ENCODE measurements at regions not wholly inside any gene's neighbourhood (a gene's known extent, or its start where the extent isn't known, plus 50 kb on each side); places are given as distances from the start of the nearest gene placed in this dataset.

DNA sequence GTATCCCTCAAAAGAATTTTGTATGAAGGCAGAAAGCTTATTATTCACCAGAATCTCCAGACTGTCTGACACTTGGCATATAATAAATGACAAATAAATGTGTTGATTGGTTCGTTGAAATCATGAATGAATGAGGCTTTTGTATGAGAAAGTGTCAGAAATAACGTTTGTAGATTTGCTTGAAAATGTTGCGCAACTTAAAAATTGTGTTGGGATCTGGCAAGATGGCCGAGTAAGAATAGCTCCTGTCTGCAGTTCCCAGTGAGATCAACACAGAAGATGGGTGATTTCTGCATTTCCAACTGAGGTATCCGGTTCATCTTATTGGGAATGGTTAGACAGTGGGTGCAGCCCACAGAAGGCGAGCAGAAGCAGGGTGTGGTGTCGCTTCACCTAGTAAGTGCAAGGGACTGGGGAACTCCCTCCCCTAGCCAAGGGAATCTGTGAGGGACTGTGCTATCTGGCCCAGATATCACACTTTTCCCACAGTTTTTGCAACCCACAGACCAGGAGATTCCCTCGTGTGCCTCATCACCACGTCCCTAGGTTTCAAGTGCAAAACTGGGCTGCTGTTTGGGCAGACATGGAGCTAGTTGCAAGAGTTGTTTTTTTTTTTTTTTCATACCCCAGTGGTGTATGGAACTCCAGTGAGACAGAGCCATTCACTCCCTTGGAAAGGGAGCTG lies 759.0 kb downstream of the LTN1 start:
- DNase-seq (ENCODE audit: low read depth): no peak

DNA sequence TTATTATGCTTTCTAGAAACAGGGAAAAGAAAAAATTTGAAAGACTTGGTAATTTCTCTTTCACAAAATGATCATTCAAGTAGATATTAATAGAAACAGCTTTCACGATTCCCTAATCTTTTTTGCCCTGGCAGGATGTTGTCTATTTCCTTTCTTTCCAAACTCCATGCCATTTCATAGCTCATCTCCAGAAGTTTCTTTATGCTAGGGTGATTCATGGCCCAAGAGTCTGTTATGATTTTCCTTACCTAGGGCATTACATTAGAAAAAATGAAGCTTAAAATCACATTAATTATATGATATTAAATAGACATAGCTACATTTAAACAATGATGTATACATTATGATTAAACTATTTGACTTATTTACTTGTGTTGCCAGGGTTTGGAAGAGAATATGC lies 762.1 kb downstream of the LTN1 start:
- DNase-seq (ENCODE audit: low read depth): no peak

DNA sequence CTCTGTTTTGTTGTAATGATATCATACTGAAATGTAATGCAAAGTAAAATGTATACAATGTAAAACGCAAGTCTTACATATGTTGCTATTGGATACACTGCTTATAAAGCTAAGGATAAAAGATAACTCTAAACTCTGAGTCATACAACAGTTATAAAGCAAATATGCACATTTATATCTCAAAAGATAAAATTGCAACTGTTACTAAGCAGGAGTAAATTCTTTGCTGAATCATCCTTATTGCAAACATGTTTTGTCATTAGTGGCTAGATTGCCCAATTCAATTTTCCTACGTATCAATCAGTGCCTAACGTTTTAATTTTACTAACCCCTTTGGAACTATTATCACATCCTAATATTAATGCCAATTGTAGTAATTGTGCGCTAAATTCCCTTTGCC lies 762.9 kb downstream of the LTN1 start:
- DNase-seq (ENCODE audit: low read depth): no peak

DNA sequence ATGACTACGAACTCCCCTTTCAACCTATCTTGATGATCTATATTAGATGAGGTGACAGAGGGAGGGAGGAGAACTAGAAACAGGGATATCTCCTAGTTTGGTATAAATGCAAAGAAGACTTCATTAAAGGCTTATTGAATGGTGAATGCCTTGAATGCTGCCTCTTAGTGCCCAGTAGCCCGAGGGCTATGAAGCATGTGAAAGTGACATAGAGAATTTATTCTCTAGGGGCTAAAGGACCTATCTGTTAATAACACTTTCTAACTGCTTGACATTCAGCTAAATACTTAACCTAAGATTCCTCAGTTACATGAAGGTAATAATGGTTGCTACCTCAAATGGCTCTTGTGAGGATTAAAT lies 764.1 kb downstream of the LTN1 start:
- no peak for DNase-seq (ENCODE audit: low read depth)

DNA sequence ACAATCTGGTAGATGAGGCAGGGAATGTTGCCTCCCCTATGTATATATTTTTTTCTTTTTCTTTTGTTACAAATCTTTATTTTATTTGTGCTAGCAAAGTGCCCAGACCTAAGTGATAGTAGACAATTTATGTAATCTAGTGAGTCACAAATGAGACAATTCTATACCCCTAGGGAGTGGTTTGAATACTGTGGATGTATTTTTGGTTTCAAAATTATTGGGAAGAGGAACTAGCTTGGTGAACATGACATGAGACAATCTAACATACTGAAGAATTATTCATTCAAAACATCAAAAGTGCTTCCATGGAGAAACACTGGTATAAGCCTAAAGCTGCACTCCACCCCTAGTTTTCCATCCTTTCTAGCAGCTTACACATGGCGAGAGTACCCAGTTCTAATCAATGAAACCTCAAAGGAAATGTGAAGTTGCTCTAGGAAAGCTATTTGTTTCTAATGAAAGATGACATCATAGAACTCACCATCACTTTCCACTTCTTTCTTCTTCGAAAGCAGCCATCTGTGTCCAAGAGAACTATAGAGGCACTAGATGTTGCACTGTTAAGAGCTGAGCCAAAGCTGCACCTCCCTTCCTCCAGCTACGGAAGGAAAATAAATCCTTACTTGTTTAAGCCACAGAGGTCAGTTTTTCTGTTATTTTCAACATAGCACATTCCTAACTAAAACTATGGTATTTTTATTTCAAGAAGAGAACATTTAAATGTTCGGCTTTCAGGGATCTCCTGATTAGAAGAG lies 764.6 kb downstream of the LTN1 start:
- DNase-seq (ENCODE audit: low read depth): no peak

DNA sequence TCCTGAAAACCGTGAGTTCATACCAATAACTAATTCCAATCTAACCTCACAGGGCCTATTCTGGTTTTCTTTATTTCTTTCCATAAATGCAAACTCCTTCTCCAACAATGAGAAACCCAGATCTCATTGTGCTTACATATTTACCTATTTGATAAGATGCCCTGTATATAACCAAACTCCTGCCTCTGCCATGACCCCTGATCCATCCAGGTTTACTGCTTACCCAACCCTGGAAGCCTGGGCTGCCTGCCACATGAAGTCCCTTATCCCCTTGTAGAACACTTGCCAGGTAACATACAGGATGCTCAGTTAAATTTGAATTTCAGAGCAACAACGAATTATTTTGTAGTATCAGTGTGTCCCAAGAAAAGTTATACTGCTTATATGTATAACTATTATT lies 766.1 kb downstream of the LTN1 start:
- DNase-seq (ENCODE audit: low read depth): no peak

DNA sequence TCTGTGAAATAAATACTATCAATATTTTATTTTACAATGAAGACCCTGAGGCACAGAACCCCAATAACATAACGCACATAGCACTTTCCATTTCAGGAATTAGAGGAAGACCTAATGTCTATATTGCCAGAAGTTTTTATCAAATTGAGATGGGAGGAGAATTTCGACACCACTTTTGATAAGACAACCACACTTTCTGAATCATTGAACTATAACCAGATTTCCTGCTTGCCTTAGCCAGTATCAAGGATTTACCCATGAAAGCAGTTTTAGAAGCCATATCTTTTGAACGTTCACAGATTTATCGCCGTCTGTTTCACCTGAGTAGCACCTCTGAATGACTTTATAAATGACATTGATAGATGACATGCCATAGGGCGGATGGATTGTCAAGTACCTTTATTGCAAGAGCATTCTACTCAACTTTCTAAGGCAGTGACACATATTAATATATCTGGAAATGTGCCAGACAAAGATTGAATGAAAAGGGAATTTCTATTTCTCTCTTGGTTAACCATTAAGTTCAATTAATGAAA lies 768.4 kb downstream of the LTN1 start:
- no peak for DNase-seq (ENCODE audit: low read depth)

DNA sequence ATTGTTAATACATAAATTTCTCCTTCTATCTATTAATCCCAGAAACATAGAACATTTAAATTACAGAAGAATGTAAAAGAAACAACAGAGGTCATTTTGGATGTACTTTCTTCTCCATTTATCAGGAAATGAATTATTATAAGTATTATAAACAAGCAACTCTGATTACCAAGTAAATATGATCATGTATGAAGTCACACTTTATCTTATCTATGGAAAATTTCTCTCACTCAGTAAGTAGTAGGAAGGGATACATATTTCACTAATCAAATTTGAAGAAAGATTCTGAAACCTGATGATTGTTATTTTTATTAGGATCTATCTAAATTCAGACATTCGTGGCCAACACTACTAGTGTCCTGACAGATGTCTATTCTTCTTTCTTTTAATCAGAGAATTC lies 770.7 kb downstream of the LTN1 start:
- no peak for DNase-seq (ENCODE audit: low read depth)

DNA sequence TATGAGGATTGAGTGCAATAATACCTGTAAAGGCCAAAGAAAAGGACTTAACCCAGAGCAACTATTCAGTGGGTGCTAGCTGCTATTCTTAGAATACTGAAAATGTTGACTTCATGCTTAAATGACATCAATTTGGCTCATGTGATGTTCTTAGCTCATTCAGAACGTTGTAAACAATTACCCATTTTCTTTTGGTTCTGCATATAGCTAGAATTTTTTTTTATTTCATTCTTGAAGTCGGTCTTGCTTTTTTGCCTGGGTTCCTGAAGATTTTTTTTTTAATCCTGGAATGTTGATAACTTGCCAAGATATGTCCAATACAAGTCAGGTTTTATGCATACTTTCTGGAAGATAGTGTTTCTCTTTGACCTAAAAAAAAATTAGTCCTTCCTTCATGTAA lies 772.0 kb downstream of the LTN1 start:
- no peak for DNase-seq (ENCODE audit: low read depth)

DNA sequence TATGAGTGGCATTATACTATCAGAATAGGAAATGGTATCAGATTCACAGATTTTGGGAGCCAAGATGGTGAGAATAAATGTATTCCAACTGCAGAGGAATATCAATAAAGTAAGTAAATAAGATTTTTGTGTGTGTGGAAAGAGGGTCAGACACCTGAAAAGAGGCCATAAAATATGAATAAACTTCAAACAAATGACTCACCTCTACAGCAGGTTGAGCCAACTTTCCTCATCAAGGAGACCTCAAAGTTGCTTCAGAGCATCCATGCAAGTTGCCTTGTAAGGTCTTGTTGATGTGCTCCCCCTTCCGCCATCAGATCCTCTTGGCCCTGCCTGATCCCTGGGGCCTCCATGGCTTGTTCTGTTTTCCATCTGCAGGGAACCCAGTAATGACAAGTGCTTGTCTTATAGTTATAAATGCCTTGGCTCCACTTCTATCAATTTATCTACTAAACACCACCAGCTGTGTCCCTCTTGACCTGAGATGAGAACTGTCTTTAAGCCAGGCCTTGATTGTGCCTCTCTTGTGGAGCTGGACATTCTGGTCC lies 775.6 kb downstream of the LTN1 start:
- no peak for DNase-seq (ENCODE audit: low read depth)

DNA sequence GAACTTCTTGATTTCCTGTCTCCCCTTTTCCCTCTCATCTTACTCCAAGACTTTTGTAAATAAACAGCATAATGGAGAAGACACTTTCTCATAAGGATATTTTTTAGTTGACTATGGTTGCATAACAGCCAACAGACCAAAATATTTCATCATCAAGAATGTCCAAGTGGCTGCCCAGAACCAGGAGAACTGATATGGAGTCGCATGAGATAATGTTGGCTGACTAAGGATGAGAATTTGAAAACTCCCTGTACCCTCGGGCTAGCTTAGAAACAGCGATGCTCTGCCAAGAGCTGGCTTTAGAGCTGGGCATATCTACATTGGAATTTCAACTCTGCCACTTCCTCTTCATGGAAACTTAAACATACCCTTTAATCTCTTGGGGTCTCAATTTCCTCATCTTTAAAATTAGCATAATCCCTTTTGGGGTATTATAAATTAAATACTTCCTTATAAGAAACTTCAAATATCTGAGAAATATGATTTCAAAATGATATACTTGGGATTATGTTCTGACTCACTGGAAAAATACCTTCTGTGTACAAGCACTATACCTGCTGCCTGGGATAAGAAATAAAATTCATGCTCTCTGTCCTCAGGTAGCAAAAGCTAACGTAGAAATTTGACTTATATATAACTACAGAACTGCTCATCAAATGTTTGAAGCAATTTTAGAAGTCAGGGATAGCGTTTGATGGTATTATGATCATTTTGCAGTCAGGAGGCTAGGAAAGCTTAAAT lies 777.3 kb downstream of the LTN1 start:
- DNase-seq (ENCODE audit: low read depth): no peak

DNA sequence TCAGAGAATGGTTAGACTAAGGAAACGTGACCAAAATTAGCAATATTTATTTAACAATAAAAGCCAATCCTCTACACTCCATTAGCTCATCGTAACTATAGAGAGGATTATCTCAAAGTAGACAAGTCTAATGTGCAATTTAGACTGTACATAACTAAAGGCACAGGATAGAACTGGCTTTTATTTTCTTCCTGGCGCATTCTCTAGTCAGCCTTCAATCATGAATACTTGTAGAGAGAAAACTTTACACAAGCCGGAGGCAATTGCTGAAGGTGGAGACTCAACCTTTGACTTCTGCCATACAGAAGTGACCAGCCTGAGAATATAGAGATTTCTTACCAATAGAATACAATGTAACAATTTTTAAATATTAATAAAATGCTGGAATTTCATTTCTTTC lies 777.9 kb downstream of the LTN1 start:
- DNase-seq (ENCODE audit: low read depth): no peak

DNA sequence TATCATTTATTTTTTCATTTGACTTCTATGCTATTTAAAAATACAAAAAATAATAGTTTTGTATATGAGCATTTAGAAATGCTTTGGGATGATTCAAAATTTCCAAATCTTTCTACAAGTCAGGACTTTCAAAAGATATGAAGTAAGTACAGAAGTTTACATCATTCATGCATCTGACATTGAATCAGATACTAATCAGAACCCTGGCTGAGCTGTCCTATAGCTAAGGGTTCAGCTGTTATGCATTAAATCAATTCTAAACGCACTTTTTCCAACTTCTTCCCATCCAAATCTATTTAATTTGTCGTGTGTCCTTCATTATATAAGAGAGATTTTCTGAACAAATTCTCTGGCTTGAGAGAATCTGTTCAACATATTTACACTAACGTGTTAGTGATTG lies 779.4 kb downstream of the LTN1 start:
- DNase-seq (ENCODE audit: low read depth): no peak

DNA sequence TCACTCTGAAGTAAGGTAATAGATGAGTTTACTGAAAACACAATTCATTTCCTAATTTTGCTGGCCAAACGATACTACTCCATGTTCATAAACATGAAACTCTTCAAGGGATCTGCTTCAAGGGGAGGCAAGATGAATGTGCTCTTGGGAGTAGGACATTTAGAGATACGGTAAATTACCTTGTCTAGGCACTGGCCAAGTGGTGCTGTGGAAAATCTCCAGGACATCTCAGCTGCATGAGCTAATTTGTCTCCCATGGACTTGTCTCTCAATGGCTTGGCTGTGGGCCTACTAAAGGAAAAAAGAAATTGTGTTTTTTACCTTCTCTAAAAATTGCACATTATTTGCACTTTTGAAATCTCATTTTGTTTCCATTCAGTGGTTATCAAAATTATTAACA lies 780.6 kb downstream of the LTN1 start:
- DNase-seq (ENCODE audit: low read depth): no peak

DNA sequence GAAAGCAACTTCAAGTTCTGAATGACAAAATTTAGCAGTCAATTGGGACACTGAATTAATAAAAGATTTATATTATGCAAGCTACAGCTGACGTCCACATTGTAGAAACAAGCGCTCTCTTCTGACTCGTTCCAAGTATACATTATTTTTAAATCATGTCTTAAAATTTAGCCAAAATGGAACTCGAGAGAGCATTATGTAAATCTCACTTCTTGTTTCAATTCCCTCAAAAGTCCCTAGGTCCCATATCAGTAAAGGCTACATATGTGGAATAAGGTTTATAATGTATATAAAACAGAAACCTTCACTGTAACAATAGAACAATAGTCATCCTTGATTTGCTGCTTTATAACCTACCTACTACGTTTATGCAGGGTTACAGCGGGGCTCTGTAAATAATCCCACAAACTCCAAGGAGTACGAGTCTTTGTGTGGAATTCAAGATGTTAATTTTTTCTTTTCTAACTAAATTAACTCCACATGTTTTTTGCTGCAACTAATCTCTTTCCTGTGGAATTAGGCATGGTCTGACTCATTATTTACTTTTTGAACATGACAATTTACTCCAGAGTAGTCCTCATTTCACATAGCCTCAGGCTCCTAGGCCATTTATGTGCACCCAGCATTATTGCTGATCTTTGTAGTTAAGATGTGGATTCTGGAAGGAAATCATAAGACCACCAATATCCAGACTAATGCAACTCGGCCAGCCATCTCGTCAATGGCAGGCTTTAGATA lies 785.1 kb downstream of the LTN1 start:
- DNase-seq (ENCODE audit: low read depth): no peak

DNA sequence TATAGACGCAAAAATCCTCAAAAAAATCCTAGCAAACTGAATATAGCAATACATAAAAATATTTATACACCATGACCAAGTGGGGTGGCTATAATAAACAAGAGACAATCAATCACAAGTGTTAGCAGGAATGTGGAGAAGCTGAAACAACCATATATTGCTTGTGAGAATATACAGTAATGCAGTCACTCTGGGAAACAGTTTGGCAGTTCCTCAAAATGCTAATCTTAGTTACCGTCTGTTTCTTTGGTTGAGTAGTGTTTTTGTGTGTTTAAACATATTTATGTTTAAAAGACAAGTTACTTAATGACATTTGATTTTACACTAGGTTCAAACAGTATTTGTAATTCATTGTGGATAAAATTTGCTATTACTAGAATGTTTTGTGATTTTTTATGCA lies 792.0 kb downstream of the LTN1 start:
- DNase-seq (ENCODE audit: low read depth): no peak

DNA sequence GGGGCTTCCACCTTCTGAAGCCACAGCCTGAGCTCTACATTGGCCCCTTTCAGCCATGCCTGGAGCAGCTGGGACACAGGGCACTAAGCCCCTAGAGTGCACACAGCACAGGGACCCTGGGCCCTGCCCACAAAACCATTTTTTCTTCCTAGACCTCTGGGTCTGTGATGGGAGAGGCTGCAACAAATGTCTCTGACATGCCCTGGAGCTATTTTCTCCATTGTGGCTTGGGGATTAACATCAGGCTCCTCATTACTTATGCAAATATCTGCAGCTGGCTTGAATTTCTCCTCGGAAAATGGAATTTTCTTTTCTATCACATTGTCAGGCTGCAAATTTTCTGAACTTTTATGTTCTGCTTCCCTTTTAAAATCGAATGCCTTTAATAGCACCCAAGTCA lies 795.7 kb downstream of the LTN1 start:
- DNase-seq (ENCODE audit: low read depth): no peak

DNA sequence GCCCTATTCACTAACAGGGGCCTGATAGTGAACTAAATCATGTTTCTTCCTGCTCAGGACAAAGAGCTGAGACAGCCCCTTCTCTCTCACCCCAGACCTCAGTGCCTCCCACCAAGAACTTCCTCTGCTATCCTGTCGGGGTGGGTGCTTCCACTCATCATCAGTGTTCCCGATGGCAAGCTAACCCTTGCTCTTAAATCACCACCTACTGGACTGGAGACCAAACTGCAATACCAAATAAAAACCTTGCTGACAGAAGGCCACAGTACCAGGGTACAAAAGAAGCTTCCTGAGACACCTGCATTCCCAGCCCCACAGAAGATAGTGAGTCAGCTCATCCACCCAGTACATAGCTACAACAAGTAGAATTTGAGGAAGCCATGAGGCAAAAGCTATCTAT lies 799.5 kb downstream of the LTN1 start:
- DNase-seq (ENCODE audit: low read depth): no peak

DNA sequence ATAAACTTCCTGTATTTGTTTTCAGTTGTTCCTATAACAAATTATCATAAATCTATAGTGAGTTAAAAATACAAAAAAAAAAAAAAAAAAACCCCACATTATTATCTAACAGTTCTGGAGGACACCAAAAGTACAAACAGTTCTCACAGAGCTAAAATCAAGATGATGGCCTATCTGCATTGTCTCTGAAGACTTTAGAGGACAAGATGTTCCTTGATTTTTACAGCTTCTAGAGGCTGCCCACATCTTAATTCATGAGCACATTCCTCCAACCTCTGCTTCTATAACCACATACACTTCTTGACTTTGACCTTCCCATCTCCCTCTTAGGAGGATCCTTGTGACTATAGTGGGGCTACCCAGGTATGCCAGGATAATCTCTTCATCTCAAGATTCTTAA lies 806.1 kb downstream of the LTN1 start:
- no peak for DNase-seq (ENCODE audit: low read depth)

DNA sequence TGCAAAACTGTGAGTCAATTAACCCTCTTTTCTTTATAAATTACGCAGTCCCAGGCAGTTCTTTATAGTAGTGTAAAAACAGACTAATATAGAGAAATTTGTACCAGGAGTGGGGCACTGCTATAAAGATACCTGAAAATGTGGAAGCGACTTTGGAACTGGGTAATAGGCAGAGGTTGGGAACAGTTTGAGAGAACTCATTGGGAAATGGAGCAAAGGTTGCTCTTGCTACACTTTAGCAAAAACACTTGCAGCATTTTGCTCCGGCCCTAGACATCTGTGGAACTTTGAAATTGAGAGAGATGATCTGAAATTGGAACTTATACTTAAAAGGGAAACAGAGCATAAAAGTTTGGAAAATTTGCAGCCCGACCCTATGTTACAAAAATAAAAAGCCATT lies 810.9 kb downstream of the LTN1 start:
- DNase-seq (ENCODE audit: low read depth): no peak

DNA sequence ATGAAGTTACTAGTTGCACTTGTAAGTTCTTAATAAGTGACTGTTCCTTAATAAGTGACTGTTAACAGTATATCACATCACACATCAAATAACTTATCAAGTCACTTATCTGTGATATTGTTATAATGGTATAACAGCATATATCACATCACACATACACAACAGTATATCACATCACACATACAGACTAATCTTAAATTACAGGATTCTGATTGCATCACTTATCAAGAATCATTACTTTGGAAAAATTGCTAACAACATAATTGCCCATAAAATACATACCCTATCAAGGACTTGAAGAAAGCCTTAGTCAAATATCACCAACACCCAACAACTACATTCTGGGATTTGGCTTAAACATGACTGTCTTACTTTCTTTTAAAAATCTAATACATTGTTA lies 813.5 kb downstream of the LTN1 start:
- DNase-seq (ENCODE audit: low read depth): no peak

DNA sequence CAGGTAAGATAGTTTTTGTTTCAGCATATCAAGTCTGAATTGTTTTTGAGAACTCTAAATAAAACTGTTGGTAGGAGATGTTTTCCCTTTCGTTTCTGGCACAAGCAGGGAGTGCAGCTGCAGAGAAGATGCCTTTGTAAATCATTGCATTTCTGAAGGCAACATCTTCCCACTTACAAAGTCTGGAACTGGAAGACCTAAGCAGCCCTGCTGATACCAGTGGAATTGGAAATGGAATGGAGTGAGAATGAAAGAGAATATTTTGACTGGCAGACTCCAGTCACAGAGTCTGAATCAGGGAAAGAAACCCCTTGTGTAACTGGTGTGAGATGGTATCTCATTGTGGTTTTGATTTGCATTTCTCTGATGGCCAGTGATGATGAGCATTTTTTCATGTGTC lies 815.6 kb downstream of the LTN1 start:
- no peak for DNase-seq (ENCODE audit: low read depth)

Measured in activated T-helper 9 cell treated with anti-CD3 and anti-CD28 coated beads, Interleukin-2, amount 50 U/mL, for 16 hours (primary cell).